Stomach (tissue), 8 donors: ENCODE measurements at regions not wholly inside any gene's neighbourhood (a gene's known extent, or its start where the extent isn't known, plus 50 kb on each side); places are given as distances from the start of the nearest gene placed in this dataset.

Experiments used
- DNase-seq, 2 donors: peaks; one replicate each; pipeline versions ENCODE4 v3.0.0 to v3.0.0-alpha.2; 2013 to 2019
- H3K27ac ChIP-seq, 5 donors: fragments of 200-600 bp in 4 of 5; sonication (generic) in 4 of 5; one replicate each; pipeline ENCODE4 v1.5.1; 2013 to 2019; ENCODE audit warnings: mild to moderate bottlenecking in 1 of 5, moderate library complexity in 1 of 5
- H3K27me3 ChIP-seq, 3 donors: fragments of 200-600 bp; sonication (generic); one replicate each; pipeline ENCODE4 v1.5.1; 2017 to 2019; ENCODE audit warnings: mixed run types in 1 of 3
- H3K36me3 ChIP-seq, 4 donors: fragments of 200-600 bp; sonication (generic); 1 replicate in 3 of 4; 2 replicates in 1 of 4; pipeline ENCODE4 v1.5.1; 2016 to 2019
- H3K4me1 ChIP-seq, 4 donors: fragments of 200-600 bp; sonication (generic); one replicate each; pipeline ENCODE4 v1.5.1; 2016 to 2019
- H3K4me3 ChIP-seq, 4 donors: fragments of 200-600 bp; sonication (generic) in 3 of 4; one replicate each; pipeline ENCODE4 v1.5.1; 2016 to 2019; ENCODE audit warnings: mild to moderate bottlenecking in 1 of 4
- H3K9me3 ChIP-seq, 4 donors: fragments of 200-600 bp; sonication (generic); one replicate each; pipeline ENCODE4 v1.5.1; 2016 to 2019
- CTCF ChIP-seq, 7 experiments: fragments of 450-650 bp in 4 of 7; fragments of 200-600 bp in 3 of 7; sonication (generic) in 3 of 7; IDR thresholded peaks; one replicate each; pipeline ENCODE4 v1.5.1; 2016 to 2019; ENCODE audit warnings: antibody characterized with exemption in 7 of 7, control low read depth in 2 of 7, mild to moderate bottlenecking in 1 of 7
- EP300 ChIP-seq: sonication (generic); formaldehyde crosslinking; IDR thresholded peaks from one replicate; pipeline ENCODE4 v1.6.1; 2017; ENCODE audit warnings: antibody characterized with exemption
- POLR2A ChIP-seq, 4 donors: fragments of 450-650 bp; IDR thresholded peaks; one replicate each; pipeline ENCODE4 v1.6.1; 2016; ENCODE audit warnings: antibody characterized with exemption in 4 of 4, control low read depth in 2 of 4, mild to moderate bottlenecking in 1 of 4, moderate library complexity in 1 of 4
- POLR2AphosphoS5 ChIP-seq, 3 donors: sonication (generic); formaldehyde crosslinking; IDR thresholded peaks; one replicate each; pipeline ENCODE4 v1.6.1; 2016; ENCODE audit warnings: antibody characterized with exemption in 3 of 3
- WGBS, 5 donors: extraction: QIAGEN DNeasy Blood & Tissue Kit in 3 of 5; methylation state at CpG; one replicate each; pipeline versions ENCODE4 v1.1.5 to v1.1.7; 2013 to 2018; 5-methylcytosine and 5-hydroxymethylcytosine counted together
- intact Hi-C: fragments of 100-400 bp; cut with DNase I; formaldehyde crosslinking; loops from one replicate; pipeline ENCODE4 v1.15.1; 2023; ENCODE audit warnings: low total_unique reads
- donor health status: healthy with polysubstance abuse.
- donor health status: Bipolar disorder and iron deficiency.
- donor health status: healthy.

GRCh38 chr5:165695796-165696195 lies 2190.4 kb downstream of the MAT2B start:
- Histone ChIP-seq H3K4me1 (no peaks in the 10 kb centered on the region), H3K27me3 (no peaks in the 10 kb centered on the region), H3K9me3 (peaks cover 0 to 7% (median 2%) of the 10 kb centered on the region in 4 donors), H3K27ac (no peak overlapping the region), H3K36me3 (no peaks in the 10 kb centered on the region), H3K4me3 (no peak overlapping the region)
- 86 to 100% (median 92%) methylated on average over 1 of the region's 1 CpG for WGBS, 5 donors
- DNase-seq, result no peak
- intact Hi-C loops, result no loop called here
- TF ChIP-seq POLR2A (IDR thresholded peaks at IDR 0.05) (no peak), EP300 (no peak)

- Histone ChIP-seq H3K36me3 (no peaks in the 10 kb centered on the region), H3K4me3 (no peak overlapping the region), H3K9me3 (no peaks in the 10 kb centered on the region), H3K27me3 (no peaks in the 10 kb centered on the region), H3K27ac (no peak overlapping the region), H3K4me1 (no peaks in the 10 kb centered on the region)
- TF ChIP-seq POLR2A (IDR thresholded peaks at IDR 0.05) (no peak), CTCF (IDR thresholded peaks at IDR 0.05) (no peak), EP300 (no peak), POLR2AphosphoS5 (IDR thresholded peaks at IDR 0.05) (no peak)
- 85 to 100% (median 93%) methylated on average over 1 of the region's 1 CpG for WGBS, 5 donors
- intact Hi-C loops, result no loop called here
- DNase-seq, result peak in 1 of 2 donors; percentile 9
Observed at GRCh38 chr5:165705960-165706359, 2200.5 kb downstream of the MAT2B start.

GRCh38 chr5:165712011-165712410 lies 2206.6 kb downstream of the MAT2B start:
- no peaks in the 10 kb centered on the region for H3K36me3 ChIP-seq
- H3K4me1 ChIP-seq, result no peaks in the 10 kb centered on the region
- no peak for DNase-seq
- no peaks in the 10 kb centered on the region for H3K9me3 ChIP-seq
- TF ChIP-seq POLR2AphosphoS5 (IDR thresholded peaks at IDR 0.05) (no peak), EP300 (no peak), POLR2A (IDR thresholded peaks at IDR 0.05) (no peak), CTCF (IDR thresholded peaks at IDR 0.05) (no peak)
- 82 to 90% (median 87%) methylated on average over 3 of the region's 3 CpGs for WGBS, 5 donors
- no peak overlapping the region for H3K27ac ChIP-seq
- no peaks in the 10 kb centered on the region for H3K27me3 ChIP-seq
- no peak overlapping the region for H3K4me3 ChIP-seq
- intact Hi-C loops, result no loop called here

GRCh38 chr5:165714598-165714997 lies 2209.2 kb downstream of the MAT2B start:
- intact Hi-C loops, result no loop called here
- WGBS, 5 donors, result 80 to 94% (median 85%) methylated on average over 1 of the region's 1 CpG

More at GRCh38 chr5:165714598-165714997, 2209.2 kb downstream of the MAT2B start:
- TF ChIP-seq POLR2AphosphoS5 (IDR thresholded peaks at IDR 0.05) (no peak), EP300 (no peak), CTCF (IDR thresholded peaks at IDR 0.05) (no peak), POLR2A (IDR thresholded peaks at IDR 0.05) (no peak)
- no peaks in the 10 kb centered on the region for H3K36me3 ChIP-seq
- H3K4me1 ChIP-seq, result no peaks in the 10 kb centered on the region
- no peaks in the 10 kb centered on the region for H3K9me3 ChIP-seq
- H3K27me3 ChIP-seq, result no peaks in the 10 kb centered on the region
- no peak overlapping the region for H3K4me3 ChIP-seq
- no peak overlapping the region for H3K27ac ChIP-seq
- DNase-seq, result no peak
